NCI-H774 (cell line): ENCODE measurements at regions not wholly inside any gene's neighbourhood (a gene's known extent, or its start where the extent isn't known, plus 50 kb on each side); places are given as distances from the start of the nearest gene placed in this dataset.
"Not testable (repeated sequence)": the region's sequence is repeated elsewhere in the genome, so short reads cannot be mapped to it uniquely, and the experiment has no call there.

ENCODE experiments used
- DNase-seq: peaks from one replicate; lab custom pipeline; 2025; lab: John Stamatoyannopoulos, UW

DNA sequence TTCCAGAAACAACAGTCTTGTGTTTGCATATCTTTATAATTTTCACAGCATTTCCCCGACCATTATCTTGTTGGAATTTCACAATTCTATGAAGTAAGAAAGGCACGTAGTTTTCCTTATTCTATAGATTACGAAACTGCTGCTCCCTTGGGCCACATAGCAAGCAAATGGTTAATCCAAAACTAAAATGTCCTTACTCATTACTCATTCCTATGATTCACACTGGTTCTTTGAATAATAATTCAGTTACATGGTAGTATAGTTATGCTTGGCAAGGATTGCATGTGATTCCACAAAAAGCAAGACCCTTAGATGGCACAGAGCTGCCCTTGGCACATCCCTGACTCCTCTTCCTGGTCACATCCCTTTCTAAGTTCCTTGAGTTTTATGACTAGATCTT, 51.2 kb downstream of the OR13H1 start:
- no peak for DNase-seq

DNA sequence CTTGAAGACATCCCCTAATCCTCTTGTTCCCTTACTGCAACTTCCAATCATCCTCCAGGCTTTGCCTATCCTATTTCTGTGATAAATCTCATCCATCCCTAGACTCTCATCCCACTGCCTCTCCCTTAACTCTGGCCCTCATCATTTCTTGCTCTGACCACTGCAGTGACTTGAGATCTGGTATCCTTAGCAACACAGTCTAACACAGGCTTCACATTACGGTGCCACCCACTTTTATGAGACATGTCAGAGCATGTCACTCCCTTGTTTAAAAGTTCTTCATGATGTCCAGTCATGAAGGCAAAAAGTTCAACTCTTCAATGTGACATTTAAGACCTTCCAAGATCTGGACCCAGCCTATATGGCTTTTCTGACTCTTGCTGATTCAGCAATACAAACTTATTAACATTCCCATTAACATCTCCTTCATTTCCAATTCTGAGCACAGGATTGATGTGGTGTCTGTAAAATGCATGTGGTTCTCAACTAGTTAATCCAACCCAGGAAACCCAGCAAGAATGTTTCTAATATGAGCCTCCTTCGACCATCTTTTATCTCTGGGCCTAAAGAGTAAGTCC, 64.0 kb downstream of the OR13H1 start:
- DNase-seq = no peak

DNA sequence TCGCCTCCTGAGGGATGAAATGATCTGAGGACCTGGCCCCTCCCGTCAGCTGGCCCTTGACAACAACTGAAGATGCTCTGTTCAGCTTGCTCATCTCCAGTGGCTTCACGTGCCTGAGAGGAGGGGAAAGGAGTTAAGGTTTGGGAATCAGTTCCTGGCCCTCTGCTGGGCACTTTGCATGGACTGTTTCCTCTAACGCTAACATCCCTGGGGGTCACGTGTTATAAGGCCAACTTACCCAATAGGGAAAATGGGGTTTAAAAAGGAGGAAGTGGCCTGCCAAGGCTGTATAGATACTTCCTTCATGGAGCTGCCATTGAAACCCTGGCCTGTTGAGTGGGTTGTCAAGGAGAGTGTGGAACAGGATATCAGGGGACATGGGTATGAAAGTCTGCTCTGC, 65.6 kb downstream of the OR13H1 start:
- no peak for DNase-seq

DNA sequence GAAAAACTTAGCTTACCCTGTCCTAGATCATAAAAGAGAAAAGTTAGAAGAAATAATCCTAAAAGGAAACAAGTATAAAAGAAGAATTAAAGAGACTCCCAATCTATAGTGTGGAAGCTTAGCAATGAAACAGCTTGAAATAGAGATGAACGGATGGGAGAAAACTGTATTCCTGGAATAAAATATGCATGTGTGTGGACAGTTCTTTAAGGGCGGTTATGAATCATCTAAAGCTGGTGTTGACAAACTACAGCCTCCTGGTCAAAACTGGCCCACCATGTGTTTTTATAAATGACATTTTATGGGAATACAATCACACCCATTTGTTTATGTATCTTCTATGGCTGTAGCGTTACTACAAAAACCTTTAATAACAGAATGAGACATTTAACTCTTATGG, 69.4 kb downstream of the OR13H1 start:
- no peak for DNase-seq

DNA sequence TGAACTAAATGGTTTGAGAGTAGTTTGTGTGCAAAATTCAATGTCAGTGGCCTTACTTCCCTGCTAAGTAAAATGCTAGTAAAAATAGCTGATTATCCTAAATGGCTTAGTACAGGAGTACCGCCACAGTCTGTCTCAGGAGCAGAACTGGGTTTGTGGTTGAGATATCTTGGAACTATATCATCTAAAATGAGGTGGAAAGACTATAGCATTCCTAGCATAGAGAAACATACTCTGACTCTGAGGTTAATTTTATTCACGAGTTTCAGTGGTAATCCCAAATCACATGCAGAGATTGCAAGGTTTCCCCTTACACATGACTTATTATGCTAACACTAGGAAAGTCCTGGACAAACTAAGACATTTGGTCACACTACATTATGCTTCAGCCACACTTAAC, 70.4 kb downstream of the OR13H1 start:
- no peak for DNase-seq

DNA sequence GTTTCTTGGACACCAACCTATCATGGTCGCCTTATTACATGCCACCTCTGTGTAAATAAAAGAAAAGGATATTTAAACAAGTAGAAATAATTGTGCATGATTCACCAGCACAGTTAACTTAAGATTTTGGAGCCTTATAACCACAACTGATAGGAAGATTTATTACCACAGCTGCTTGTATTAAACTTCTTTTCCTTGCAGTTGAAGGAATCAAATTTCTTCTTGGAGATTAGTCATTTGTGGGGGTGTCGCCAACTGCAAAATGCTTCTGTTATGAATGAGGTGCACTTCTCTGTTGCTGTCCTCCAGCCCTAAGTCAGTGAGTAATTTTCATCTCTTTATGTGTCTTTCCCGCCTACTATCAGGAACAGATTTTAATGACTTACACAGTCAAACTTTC, 73.3 kb downstream of the OR13H1 start:
- DNase-seq = no peak

DNA sequence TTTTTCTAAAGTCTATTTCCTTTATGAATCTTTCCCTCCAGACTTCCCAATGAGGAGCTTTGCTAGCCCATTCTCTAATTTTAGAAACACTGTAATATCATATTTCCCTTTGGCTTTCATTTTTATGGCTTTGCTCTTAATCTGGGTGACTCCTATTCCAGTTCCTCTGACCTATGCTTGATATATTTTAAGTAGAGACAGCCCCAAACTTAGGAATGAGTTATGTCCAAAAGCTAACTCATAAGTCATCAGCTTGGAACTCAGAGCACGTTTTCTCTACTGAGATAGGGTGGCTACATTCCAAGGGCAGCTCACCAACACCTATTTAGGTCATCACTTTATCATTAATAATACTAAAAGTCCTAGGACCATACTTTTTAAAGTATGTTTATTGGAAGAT, 77.8 kb downstream of the OR13H1 start:
- DNase-seq = no peak

DNA sequence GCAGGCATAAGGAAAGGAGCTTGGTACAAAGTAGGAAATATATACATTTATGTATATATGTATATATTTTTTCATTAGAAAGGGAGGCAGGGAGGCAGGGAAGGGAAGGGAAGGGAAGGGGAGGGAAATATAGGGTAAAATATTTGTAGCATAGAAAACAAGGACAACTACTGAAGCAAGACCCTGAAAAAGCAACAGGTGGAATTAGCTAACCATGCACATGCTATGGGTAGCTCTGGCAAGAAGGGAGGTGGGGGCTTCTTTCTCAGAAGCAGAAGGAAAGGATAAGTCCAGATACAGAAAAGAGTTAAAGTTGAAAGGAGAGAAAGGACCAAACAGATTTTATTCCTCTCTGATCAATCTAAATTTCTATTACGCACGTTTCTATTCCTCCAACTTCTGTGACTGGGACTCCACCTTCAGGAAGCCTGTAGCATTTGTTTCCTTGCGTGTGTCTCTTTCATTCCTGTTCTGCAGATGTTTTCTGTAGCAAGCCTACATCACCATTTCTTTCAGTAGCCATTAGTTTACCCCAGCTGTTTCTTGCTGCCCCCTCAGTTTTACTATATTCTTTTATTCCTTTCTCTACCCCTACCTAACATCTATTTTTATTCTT, 82.9 kb downstream of the OR13H1 start:
- no peak for DNase-seq

DNA sequence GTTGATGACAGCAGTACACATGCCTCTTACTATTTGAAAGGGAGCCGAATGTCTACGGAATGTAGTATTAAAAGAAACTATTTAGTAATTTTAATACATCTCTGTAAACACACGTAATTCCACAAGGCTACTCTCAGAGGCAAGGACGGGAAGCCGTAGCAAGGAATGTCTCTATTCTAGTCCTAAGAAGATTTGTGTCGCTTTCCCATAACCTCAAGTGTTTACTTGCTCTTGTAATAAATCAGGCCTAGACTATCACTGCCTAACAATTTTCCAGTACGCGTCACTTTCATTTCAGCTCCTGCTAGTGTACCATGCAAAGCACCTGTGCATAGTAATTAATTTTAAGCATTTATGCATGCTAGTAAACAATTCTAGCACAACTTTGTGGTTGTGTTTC, 86.7 kb downstream of the OR13H1 start:
- DNase-seq = no peak

DNA sequence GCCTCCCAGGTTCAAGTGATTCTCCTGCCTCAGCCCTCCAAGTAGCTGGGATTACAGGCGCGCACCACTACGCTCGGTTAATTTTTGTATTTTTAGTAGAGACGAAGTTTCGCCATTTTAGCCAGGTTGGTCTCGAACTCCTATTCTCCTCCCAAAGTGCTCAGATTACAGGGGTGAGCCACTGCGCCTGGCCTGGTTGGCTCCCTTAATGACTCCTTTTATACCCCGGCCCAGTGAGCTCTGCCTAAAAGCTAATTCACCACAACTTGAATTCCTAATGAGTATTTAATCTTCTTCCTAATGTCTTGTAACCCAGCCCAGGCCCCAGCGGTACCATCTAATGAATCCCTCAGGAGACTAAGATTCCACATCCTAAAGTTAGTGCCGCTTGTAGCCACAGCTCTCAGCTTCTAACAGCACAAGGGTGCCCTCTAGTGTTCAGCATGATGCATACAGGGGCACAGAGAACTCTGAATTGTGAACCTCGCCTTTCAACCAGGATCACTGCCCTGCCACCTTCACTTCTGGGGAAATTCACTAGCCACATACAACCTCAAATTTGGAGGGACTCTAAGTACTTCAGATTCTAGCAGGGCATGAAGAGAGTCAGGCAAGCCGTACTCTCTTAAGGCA, 89.5 kb downstream of the OR13H1 start:
- peak; percentile 59 for DNase-seq

DNA sequence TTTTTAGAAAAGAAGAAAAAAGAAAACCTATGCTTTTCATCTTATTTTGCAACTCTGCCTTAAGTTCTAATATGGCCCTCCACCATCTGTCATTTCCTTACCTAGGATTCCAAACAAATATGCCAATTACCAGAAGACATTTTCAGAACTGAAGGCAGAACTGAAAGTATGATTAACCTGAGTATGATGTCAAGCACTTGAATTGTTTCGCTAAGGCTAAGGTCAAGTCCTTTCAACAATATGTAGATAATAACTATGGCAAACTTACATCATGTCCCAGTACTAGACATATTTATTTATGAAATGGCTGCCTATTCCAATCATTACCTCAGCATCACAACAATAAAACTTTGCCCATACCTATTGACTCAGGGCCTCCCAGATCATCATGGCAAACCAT, 91.0 kb downstream of the OR13H1 start:
- no peak for DNase-seq

DNA sequence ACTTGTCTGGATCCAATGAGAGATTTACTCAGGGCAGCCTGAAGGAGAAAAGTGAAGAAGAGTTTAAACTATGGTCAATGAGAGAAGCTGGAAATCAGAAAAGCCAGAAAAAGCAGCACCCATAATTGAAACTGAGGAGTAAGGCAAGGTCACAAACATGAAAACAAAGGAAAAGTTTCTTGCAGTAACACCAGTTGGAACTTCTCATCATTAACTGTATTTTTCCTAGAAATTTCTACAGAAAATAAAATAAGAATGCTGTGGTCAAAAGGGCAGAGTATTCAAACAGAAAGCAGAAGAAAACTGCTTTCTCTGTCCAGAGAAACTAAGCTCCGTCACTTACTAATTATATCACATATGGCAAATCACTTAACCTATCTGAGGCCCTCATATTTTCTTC, 102.2 kb downstream of the OR13H1 start:
- no peak for DNase-seq

DNA sequence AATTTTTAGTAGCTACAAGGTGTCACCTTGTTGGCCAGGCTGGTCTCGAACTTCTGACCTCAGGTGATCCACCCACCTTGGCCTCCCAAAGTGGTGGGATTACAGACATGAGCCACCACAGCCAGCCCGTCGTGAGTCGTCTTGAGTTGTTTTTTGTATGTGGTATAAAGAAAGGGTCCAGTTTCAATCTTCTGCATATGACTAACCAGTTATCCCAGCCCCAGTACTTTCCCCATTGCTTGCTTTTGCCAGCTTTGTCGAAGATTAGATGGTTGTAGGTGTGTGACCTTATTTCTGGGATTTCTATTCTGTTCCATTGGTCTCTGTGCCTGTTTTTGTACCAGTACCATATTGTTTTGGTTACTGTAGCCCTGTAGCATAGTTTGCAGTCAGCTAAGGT, 105.9 kb downstream of the OR13H1 start:
- DNase-seq = no peak

DNA sequence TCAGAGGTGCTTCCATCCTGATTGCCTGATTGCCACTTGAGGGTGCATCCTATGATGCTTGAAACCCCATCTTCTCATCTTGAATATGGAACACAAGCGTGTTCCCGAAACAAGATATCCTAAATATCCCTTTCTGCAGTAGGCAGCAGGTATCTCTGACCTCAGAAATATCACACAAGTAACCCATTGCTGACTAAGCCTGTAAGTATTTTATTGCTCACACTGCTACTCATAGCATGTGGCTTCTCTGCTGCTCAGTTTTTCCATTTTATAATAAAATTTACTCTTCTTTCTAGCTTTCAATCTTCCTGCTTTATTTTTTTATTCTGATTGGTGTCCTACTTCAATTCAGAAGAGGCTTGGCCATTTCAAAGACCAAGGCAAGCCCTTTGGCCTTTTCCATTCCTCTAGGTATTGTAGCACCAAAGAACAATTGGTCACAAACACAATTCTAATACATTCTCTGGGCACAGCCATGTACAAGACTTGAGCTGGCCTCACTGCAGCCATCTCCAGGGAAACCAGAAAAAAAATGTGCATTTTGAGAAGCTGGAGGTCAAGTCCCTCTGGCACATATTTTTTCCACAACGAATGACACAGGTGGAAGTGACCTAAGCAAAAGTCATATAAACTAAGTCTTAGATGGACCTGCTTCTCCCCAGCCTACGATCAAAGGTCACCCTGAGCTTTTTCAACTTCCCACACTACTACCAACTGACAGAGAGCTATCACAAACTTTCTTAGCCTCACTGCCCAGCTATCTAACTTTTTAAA, 107.0 kb downstream of the OR13H1 start:
- no peak for DNase-seq

DNA sequence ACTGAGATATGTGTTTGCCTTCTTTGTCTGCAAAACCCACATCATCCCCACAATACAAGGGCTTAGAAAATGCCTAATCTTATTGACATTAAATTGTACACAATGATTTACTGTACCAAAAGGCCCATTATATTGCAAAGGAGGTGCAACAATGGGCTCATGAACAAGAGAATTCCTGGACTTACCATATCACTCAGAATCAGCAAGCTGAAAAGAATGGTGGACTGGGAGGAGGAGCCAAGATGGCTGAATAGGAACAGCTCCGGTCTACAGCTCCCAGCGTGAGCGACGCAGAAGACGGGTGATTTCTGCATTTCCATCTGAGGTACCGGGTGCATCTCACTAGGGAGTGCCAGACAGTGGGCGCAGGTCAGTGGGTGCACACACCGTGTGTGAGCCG, 119.9 kb downstream of the OR13H1 start:
- peak; percentile 11 for DNase-seq

DNA sequence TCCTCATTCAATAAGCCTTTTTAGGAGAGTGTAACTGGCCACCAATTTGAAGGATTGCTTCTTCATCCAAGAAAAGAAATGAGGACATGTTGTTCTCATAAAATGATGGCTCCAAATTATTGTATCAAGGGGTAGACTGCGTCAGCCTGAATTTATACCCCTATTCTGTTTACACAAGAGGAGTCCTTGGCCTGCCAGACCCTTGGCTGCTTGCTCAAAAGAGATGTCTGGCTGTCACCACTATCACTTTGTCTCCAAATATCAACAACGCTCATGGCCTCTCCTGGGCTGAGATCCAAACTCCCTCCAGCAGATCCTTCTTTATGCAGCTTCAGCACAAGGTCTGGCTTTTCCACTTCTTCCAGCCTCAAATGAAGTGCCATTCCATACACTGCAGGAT, 127.9 kb downstream of the OR13H1 start:
- DNase-seq = no peak

DNA sequence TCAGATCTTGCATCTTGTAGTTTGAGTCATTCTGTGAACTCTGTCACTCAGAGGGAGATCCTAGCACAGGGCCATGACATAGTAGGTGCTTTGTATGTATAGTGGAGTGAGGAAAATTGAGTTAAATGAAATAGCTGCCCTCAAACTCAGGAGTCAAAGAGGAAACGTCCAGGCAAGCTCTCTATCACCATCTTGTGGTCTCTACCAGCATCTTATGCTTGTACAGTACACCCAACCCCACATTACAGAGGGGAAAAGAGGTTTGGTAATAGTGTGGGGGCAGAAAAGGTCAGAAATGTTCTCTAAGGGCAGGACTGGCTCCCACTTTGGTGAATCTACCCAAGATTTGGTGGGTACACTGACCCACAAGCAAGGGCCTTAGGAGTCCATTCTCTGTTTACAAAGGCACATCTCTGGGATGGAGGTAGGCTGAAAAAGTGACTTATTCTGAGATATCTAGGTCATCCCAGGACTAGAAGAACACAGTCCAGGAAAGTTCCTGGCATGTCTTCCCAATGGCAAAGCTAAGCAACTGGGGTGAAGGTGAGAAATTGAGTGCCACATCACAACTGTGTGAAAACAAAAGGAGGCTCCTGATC, 131.8 kb downstream of the OR13H1 start:
- no peak for DNase-seq

DNA sequence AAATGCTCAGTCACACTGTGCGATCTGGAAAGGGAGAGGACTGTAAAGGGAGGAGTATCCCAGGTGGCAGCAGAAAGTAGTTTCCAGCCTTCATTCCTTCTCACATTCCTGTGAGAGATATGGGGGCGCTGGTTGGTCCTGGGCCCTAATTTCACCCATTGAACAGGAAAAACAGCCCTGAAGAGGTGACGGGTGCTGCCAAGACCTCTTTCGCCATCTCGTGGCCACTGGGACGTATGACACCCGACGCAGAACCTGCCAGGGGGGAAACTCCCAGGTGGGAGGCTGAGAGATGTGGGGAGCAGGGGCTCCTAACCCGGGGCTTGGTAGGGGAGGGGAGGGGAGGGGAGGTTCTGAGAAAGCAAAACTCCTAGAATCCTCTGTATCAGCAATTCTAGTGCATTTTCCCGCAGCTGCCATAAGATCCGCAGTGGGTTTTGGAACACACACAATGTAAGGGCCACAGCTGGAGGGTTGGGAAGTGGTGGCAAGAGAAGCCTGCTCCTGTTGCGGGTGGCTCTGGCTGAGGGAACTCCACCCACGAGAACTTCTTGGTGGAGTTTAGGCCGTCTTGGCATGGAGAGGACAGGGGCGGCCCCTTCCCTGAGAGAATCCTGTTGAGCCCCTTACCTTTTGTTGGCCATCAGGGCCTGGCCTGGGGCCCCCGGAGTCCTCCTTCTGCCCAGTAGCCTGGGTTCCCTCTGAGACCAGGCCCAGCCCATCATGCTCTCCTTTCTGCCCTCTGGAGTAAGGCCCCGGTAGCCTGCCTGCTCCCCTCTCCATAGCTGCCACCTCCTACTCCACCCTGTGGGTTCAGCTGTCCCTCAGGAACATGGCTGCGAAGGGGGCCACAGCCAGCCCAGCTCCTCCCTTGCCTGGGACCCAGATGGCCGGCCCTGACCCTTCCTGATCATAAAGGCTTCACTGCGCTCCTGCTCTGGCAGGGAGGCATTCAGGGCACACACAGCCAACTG, 134.1 kb downstream of the OR13H1 start:
- DNase-seq = peak; percentile 19

DNA sequence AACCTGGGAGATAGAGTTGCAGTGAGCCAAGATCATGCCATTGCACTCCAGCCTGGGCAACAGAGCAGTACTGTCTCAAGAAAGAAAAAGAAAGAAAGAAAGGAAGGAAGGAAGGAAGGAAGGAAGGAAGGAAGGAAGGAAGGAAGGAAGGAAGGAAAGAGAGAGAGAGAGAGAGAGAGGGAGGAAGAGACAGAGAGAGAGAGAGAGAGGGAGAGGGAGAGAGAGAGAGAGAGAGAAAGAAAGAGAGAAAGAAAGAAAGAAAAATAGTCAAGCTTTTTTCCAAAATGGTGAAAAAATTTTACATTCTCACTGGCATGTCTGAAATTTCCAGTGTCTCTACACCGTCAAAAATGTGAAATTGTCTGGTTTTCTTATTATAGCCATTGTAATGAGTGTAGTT, 138.9 kb downstream of the OR13H1 start:
- not testable (repeated sequence) for DNase-seq

DNA sequence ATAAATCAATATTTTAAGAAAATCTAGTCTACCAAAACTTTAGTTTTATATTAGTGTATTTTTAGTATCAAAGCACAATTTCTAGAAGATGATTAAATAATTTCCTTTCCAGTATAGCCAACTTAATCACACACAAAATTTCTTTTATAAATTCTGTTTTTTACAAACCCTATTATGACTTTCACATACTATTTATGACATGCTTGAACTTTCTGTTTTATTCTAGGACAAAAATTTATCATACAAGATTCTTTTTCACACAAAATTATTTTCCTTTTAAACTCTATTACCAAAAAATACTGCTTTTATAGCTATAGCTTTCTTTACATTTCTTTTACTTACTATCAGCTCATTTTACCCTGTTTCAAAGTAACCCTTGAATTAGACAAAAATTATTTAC, 149.5 kb downstream of the OR13H1 start:
- DNase-seq = no peak

DNA sequence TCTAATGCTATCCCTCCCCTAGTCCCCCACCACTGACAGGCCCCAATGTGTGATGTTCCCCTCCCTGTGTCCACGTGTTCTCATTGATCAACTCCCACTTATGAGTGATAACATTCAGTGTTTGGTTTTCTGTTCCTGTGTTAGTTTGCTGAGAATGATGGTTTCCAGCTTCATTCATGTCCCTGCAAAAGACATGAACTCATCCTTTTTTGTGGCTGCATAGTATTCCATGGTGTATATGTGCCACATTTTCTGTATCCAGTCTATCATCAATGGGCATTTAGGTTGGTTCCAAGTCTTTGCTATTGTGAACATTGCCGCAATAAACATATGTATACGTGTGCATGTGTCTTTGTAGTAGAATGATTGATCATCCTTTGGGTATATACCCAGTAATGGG, 153.1 kb downstream of the OR13H1 start:
- DNase-seq = not testable (repeated sequence)

DNA sequence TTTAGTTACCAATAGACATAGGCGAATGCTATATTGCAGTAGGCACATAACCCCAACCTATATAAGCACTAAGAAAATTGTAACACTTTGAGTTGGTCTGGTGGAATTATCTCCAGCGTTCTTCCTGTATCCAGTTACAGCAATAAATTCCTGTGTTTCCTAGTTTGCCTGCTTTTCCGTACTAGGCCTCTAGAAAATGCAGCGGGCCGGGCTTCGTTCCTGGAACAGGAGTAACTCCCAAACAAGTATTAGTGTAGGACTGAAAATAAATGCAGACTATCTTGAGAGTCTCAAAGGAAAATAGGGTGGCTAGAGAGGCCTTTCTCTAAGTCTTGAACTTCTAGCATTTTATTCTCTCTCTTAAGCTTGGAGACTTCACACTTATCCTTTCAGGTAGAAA, 159.8 kb downstream of the OR13H1 start:
- DNase-seq = no peak
